RWPE2 (cell line): ENCODE measurements at regions not wholly inside any gene's neighbourhood (a gene's known extent, or its start where the extent isn't known, plus 50 kb on each side); places are given as distances from the start of the nearest gene placed in this dataset.
"Not testable (repeated sequence)": the region's sequence is repeated elsewhere in the genome, so short reads cannot be mapped to it uniquely, and the experiment has no call there.

Experiments used
- ATAC-seq: fragments of 200-7000 bp; cut with Tn5 transposase; 3 replicates; pipeline ENCODE4 v1.9.1; 2021; ENCODE audit warnings: low read depth
- DNase-seq: peaks from one replicate; pipeline ENCODE4 v3.0.0-alpha.2; 2020; ENCODE audit warnings: low spot score
- H3K27ac ChIP-seq: fragments of 450-650 bp; 2 replicates; pipeline ENCODE4 v1.5.1; 2017; ENCODE audit warnings: mild to moderate bottlenecking; ENCODE audit not compliant: poor library complexity, severe bottlenecking
- H3K27me3 ChIP-seq: fragments of 250-450 bp; sonication (Bioruptor Pico); 2 replicates; pipeline ENCODE4 v1.5.1; 2021; ENCODE audit warnings: mild to moderate bottlenecking, moderate library complexity; ENCODE audit not compliant: insufficient read depth, poor library complexity, severe bottlenecking
- H3K36me3 ChIP-seq: fragments of 250-450 bp; sonication (Bioruptor Pico); 2 replicates; pipeline ENCODE4 v1.5.1; 2020; ENCODE audit warnings: low read depth, mild to moderate bottlenecking, moderate library complexity
- H3K4me1 ChIP-seq: fragments of 250-450 bp; sonication (Bioruptor Pico); 2 replicates; pipeline ENCODE4 v1.5.1; 2021; ENCODE audit warnings: mild to moderate bottlenecking, moderate library complexity; ENCODE audit not compliant: insufficient read depth, poor library complexity, severe bottlenecking
- H3K4me3 ChIP-seq: fragments of 250-450 bp; sonication (Bioruptor Pico); 2 replicates; pipeline ENCODE4 v1.5.1; 2021; ENCODE audit warnings: mild to moderate bottlenecking, moderate library complexity; ENCODE audit not compliant: severe bottlenecking
- H3K9me3 ChIP-seq: fragments of 250-450 bp; sonication (Bioruptor Pico); 2 replicates; pipeline ENCODE4 v1.5.1; 2021; ENCODE audit warnings: mild to moderate bottlenecking, moderate library complexity; ENCODE audit not compliant: severe bottlenecking
- CTCF ChIP-seq: fragments of 450-650 bp; IDR thresholded peaks from one replicate; pipeline ENCODE4 v1.5.1; 2017; ENCODE audit warnings: mild to moderate bottlenecking, moderate library complexity; ENCODE audit not compliant: poor library complexity, severe bottlenecking

- DNase-seq, H3K27ac ChIP-seq, H3K36me3 ChIP-seq, H3K4me1 ChIP-seq, H3K4me3 ChIP-seq, H3K27me3 ChIP-seq, ATAC-seq, H3K9me3 ChIP-seq: not testable (repeated sequence)
Measured at GRCh38 chr1:146487155-146487554, 258.3 kb upstream of the NOTCH2NLA start.

- H3K36me3 ChIP-seq, H3K4me1 ChIP-seq, H3K27me3 ChIP-seq, H3K4me3 ChIP-seq, H3K9me3 ChIP-seq, H3K27ac ChIP-seq, DNase-seq: not testable (repeated sequence)
- peak; percentile 23; the same call in 1 of the 3 replicates for ATAC-seq
Measured at GRCh38 chr1:146486300-146487014, 257.6 kb upstream of the NOTCH2NLA start.

GRCh38 chr1:146484195-146484594, 255.4 kb upstream of the NOTCH2NLA start:
- H3K9me3 ChIP-seq, H3K27me3 ChIP-seq, ATAC-seq, H3K36me3 ChIP-seq, H3K4me1 ChIP-seq, DNase-seq, H3K27ac ChIP-seq, H3K4me3 ChIP-seq: not testable (repeated sequence)

GRCh38 chr1:146479188-146479587, 250.4 kb upstream of the NOTCH2NLA start:
- H3K4me3 ChIP-seq, H3K27ac ChIP-seq, H3K4me1 ChIP-seq, H3K9me3 ChIP-seq, DNase-seq, H3K27me3 ChIP-seq, H3K36me3 ChIP-seq, ATAC-seq: not testable (repeated sequence)

- H3K27ac ChIP-seq, DNase-seq: not testable (repeated sequence)
- peak; percentile 61 for TF ChIP-seq CTCF
Measured at GRCh38 chr1:146478125-146478720, 249.4 kb upstream of the NOTCH2NLA start.

GRCh38 chr1:146475086-146475485, 246.3 kb upstream of the NOTCH2NLA start:
- H3K9me3 ChIP-seq, H3K36me3 ChIP-seq, H3K4me3 ChIP-seq, H3K27ac ChIP-seq, H3K4me1 ChIP-seq, ATAC-seq, DNase-seq, H3K27me3 ChIP-seq: not testable (repeated sequence)

More at GRCh38 chr1:146478125-146478720, 249.4 kb upstream of the NOTCH2NLA start:
- H3K27me3 ChIP-seq, H3K9me3 ChIP-seq, H3K36me3 ChIP-seq, H3K4me3 ChIP-seq, H3K4me1 ChIP-seq: not testable (repeated sequence)
- ATAC-seq, result peak; percentile 48; the same call in 1 of the 3 replicates

- ATAC-seq, DNase-seq, H3K4me3 ChIP-seq, H3K27me3 ChIP-seq, H3K4me1 ChIP-seq, H3K36me3 ChIP-seq, H3K27ac ChIP-seq, H3K9me3 ChIP-seq: not testable (repeated sequence)
Measured at GRCh38 chr1:146474216-146474615, 245.4 kb upstream of the NOTCH2NLA start.
